ENCODE measurements at regions not wholly inside any gene's neighbourhood (a gene's known extent, or its start where the extent isn't known, plus 50 kb on each side); places are given as distances from the start of the nearest gene placed in this dataset.

- TF ChIP-seq CTCF (conservative IDR thresholded peaks at IDR 0.05) (no peak), ZFX (IDR thresholded peaks at IDR 0.05) (no peak)
Observed at GRCh38 chr2:139281124-139281523, 500.9 kb upstream of the NXPH2 start.
